Breast epithelium (tissue), 4 donors: ENCODE measurements at regions not wholly inside any gene's neighbourhood (a gene's known extent, or its start where the extent isn't known, plus 50 kb on each side); places are given as distances from the start of the nearest gene placed in this dataset.

Source experiments
- DNase-seq, 2 donors: peaks; one replicate each; pipeline ENCODE4 v3.0.0-alpha.2; 2019; ENCODE audit warnings: low spot score in 2 of 2
- H3K27ac ChIP-seq, 2 donors: fragments of 200-600 bp; sonication (generic) in 1 of 2; one replicate each; pipeline ENCODE4 v1.5.1; 2016 to 2019; ENCODE audit warnings: mild to moderate bottlenecking in 1 of 2
- H3K27me3 ChIP-seq, 2 donors: fragments of 200-600 bp; sonication (generic) in 1 of 2; one replicate each; pipeline versions ENCODE4 v1.5.1 to v1.6.0; 2017 to 2019; ENCODE audit warnings: control low read depth in 1 of 2, mild to moderate bottlenecking in 1 of 2
- H3K36me3 ChIP-seq: fragments of 200-600 bp; one replicate; pipeline ENCODE4 v1.5.1; 2019
- H3K4me1 ChIP-seq, 2 donors: fragments of 200-600 bp; sonication (generic); one replicate each; pipeline ENCODE4 v1.5.1; 2016 to 2019; ENCODE audit warnings: control low read depth in 1 of 2
- H3K4me3 ChIP-seq, 3 donors: fragments of 200-600 bp; sonication (generic); 1 replicate in 2 of 3; 2 replicates in 1 of 3; pipeline ENCODE4 v1.5.1; 2016 to 2019; ENCODE audit warnings: mild to moderate bottlenecking in 3 of 3, moderate library complexity in 2 of 3
- H3K9me3 ChIP-seq, 2 donors: fragments of 200-600 bp; sonication (generic) in 1 of 2; one replicate each; pipeline ENCODE4 v1.5.1; 2016 to 2019; ENCODE audit warnings: control low read depth in 1 of 2
- CTCF ChIP-seq, 3 donors: fragments of 450-650 bp; IDR thresholded peaks; one replicate each; pipeline ENCODE4 v1.5.1; 2016 to 2017; ENCODE audit warnings: antibody characterized with exemption in 3 of 3, mild to moderate bottlenecking in 3 of 3, moderate library complexity in 3 of 3
- POLR2A ChIP-seq: fragments of 450-650 bp; IDR thresholded peaks from one replicate; pipeline ENCODE4 v1.6.1; 2016; ENCODE audit warnings: antibody characterized with exemption, mild to moderate bottlenecking, moderate library complexity
- POLR2AphosphoS5 ChIP-seq, 3 donors: sonication (generic); formaldehyde crosslinking; IDR thresholded peaks; one replicate each; pipeline ENCODE4 v1.6.1; 2017; ENCODE audit warnings: antibody characterized with exemption in 3 of 3
- intact Hi-C: fragments of 100-400 bp; cut with DNase I; formaldehyde crosslinking; loops from one replicate; pipeline ENCODE4 v1.15.1; 2023; ENCODE audit warnings: low total_unique reads

GRCh38 chr2:13652531-13653313 lies 936.0 kb downstream of the TRIB2 start:
- TF ChIP-seq CTCF (IDR thresholded peaks at IDR 0.05), result no peak
- no peak for TF ChIP-seq POLR2A
- TF ChIP-seq POLR2AphosphoS5 (IDR thresholded peaks at IDR 0.05), result no peak

DNA sequence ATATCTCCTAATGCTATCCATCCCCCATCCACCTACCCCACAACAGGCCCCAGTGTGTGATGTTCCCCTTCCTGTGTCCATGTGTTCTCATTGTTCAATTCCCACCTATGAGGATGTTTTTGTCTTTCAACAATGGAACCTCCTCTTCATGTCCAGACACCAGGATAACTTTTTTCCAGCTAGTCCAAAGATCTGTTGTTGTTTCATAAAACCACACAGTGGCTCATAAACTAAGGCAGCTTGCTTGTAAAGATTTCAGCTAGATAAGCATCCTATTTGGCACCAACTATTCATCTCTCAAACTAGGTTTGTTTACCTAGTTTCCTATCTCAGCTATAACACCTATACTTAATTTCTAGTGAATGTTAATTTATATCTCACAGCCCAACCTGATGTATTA lies 937.7 kb downstream of the TRIB2 start:
- Histone ChIP-seq H3K36me3 (no peaks in the 10 kb centered on the region), H3K4me1 (no peaks in the 10 kb centered on the region), H3K27me3 (no peaks in the 10 kb centered on the region), H3K9me3 (peaks cover 3 to 10% of the 10 kb centered on the region in 2 donors), H3K4me3 (no peak overlapping the region), H3K27ac (no peak overlapping the region)
- no peak for DNase-seq
- TF ChIP-seq CTCF (IDR thresholded peaks at IDR 0.05), result no peak
- TF ChIP-seq POLR2A, result no peak
- TF ChIP-seq POLR2AphosphoS5 (IDR thresholded peaks at IDR 0.05), result no peak
- intact Hi-C loops, result no loop called here

More at GRCh38 chr2:13652531-13653313, 936.0 kb downstream of the TRIB2 start:
- intact Hi-C loops, result no loop called here
- H3K9me3 ChIP-seq, result peaks cover 3 to 10% of the 10 kb centered on the region in 2 donors
- H3K4me3 ChIP-seq, result no peak overlapping the region
- no peak overlapping the region for H3K27ac ChIP-seq
- no peaks in the 10 kb centered on the region for H3K4me1 ChIP-seq
- no peak for DNase-seq
- H3K36me3 ChIP-seq, result no peaks in the 10 kb centered on the region
- H3K27me3 ChIP-seq, result no peaks in the 10 kb centered on the region

DNA sequence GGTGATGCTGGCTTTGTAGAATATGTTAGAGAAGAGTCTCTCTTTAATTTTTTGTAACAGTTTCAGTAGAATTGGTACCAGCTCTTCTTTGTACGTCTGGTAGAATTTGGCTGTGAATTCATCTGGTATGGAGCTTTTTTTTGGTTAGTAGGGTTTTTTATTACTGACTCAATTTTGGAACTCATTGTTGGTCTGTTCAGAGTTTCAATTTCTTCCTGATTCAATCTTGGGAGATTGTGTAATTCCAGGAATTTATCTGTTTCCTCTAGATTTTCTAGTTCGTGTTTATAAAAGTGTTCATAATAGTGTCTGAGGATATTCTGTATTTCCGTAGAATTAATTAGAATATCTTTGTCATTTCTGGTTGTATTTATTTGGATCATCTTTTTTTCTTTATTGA lies 943.5 kb downstream of the TRIB2 start:
- no peaks in the 10 kb centered on the region for H3K36me3 ChIP-seq
- TF ChIP-seq CTCF (IDR thresholded peaks at IDR 0.05) (no peak), POLR2AphosphoS5 (IDR thresholded peaks at IDR 0.05) (no peak), POLR2A (no peak)
- intact Hi-C loops, result no loop called here
- H3K4me3 ChIP-seq, result no peak overlapping the region
- DNase-seq, result no peak
- no peaks in the 10 kb centered on the region for H3K9me3 ChIP-seq
- H3K4me1 ChIP-seq, result no peaks in the 10 kb centered on the region
- H3K27me3 ChIP-seq, result no peaks in the 10 kb centered on the region
- no peak overlapping the region for H3K27ac ChIP-seq

DNA sequence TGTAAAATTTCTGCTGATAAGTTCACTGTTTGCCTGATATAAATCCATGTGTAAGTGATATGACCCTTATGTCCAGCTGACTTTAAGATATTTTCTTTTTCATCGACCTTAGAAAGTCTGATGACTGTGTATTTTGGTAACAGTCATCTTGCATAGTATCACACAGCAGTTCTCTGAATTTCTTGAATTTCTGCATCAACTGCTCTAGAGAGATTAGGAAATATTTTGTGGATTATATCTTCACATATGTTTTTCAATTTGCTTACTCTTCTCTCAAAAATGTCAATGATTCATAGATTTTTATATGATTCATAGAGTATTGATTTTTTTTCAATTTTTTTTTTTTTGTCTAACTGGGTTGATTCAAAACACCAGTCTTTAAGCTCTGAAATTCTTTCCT lies 945.3 kb downstream of the TRIB2 start:
- intact Hi-C loops, result no loop called here
- no peaks in the 10 kb centered on the region for H3K4me1 ChIP-seq
- no peak for DNase-seq
- TF ChIP-seq POLR2A (no peak), POLR2AphosphoS5 (IDR thresholded peaks at IDR 0.05) (no peak), CTCF (IDR thresholded peaks at IDR 0.05) (no peak)
- no peaks in the 10 kb centered on the region for H3K27me3 ChIP-seq
- H3K36me3 ChIP-seq, result no peaks in the 10 kb centered on the region
- H3K4me3 ChIP-seq, result no peak overlapping the region
- no peaks in the 10 kb centered on the region for H3K9me3 ChIP-seq
- H3K27ac ChIP-seq, result no peak overlapping the region

DNA sequence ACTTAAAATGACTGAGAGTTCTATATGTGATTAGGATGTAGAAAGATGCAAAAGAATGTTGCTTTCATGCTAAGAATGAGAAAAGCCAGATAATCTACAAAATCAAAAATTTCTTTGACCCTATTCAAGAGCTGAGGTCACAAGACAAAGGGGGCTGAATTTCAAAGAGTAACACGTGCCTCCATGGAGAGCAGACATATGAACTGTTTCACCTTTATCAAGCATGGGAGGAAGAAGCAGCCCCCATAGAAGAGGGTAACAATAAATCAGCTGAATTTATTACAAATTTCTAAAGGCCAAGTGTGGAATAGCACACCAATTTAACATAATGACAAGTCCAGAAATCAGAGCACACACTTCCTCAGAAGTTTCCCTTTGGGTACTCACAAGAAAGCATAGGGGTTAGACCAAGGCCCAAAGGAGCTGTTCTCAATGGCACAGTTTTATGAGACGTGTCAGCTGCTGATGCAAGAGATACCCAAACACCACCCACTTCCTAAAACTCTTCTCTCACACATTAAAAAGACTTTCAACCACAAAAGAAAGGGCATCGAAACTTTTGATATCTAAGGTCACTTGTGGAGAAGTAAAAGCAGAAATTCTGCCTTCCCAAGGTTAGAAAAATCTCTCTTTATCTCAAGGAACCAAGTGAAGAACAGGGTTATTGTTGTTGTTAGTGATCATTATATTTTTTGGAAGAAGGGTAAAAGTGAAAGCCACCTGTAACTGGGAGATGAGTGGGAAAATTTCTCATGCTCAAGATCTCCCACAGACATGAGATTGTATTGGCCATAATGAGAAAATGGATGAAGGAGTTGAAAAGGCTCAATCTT lies 950.1 kb downstream of the TRIB2 start:
- H3K36me3 ChIP-seq, result no peaks in the 10 kb centered on the region
- TF ChIP-seq POLR2A (no peak), CTCF (IDR thresholded peaks at IDR 0.05) (no peak), POLR2AphosphoS5 (IDR thresholded peaks at IDR 0.05) (no peak)
- intact Hi-C loops, result no loop called here

More for the DNA sequence above, 950.1 kb downstream of the TRIB2 start:
- DNase-seq, result no peak
- Histone ChIP-seq H3K27ac (no peak overlapping the region), H3K9me3 (no peaks in the 10 kb centered on the region), H3K27me3 (no peaks in the 10 kb centered on the region), H3K4me1 (no peaks in the 10 kb centered on the region), H3K4me3 (no peak overlapping the region)
